ENCODE measurements at regions not wholly inside any gene's neighbourhood (a gene's known extent, or its start where the extent isn't known, plus 50 kb on each side); places are given as distances from the start of the nearest gene placed in this dataset.

- H3K9me3 Mint-ChIP-seq (ENCODE audit: unreplicated experiment) = no peaks in the 10 kb centered on the region
- no peak overlapping the region for H3K4me3 Mint-ChIP-seq (ENCODE audit: unreplicated experiment)
- TF ChIP-seq CTCF (IDR thresholded peaks at IDR 0.05) = no peak
- peaks cover 8% of the 10 kb centered on the region for H3K27me3 Mint-ChIP-seq (ENCODE audit: unreplicated experiment)
- no peaks in the 10 kb centered on the region for H3K4me1 Mint-ChIP-seq (ENCODE audit: unreplicated experiment)
- no peaks in the 10 kb centered on the region for H3K36me3 Mint-ChIP-seq (ENCODE audit: unreplicated experiment)
- no peak for DNase-seq (ENCODE audit: extremely low spot score, unreplicated experiment)
- no peak overlapping the region for H3K27ac Mint-ChIP-seq (ENCODE audit: unreplicated experiment)
Observed at GRCh38 chr5:2177244-2177643, 294.5 kb upstream of the IRX4 start.

DNA sequence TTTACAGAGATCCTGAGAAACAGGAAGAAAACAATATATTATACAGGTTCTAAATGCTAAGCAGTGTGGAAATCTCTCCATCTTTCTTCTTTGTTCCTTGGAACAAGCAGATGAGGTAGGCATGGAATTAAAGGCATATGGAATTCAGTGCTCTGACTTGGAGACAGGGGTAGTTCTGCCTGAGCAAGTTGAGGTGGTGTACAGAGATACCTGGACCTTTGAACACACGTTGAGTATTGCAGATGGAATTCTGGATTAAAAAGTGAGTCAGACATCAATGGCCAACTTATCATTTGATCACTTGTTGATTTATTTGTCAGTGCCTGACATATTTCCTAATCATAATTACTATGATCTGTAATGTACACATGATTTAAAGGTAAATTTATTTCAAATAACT is 293.9 kb upstream of the IRX4 start:
- DNase-seq (ENCODE audit: extremely low spot score, unreplicated experiment) = no peak

DNA sequence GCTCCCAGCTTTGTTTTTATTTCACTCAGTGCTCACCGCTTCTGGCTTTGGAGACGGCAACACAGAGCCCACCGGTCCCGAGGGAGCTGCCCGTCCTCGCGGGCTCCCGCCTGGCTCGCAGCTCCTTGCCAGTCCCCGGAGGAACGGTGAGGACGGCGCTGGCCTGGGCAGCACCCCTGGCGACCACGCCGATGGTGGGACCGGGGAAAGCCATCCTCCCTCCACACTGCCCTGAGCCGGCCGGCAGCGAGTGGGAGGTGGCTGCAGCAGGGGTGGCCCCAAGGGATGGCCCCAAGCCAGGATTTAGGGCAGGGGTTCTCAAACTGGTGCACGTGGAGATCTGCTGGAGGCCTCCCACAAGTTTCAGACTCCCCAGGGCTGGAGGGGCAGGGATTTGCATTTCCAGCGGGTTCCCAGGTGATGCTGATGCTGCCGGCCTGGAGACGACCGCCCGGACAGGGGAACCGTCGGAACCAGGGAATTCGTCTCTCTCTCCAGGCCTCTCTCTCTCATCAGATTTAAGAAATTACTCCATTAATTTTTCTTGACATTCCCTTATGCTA is 293.2 kb upstream of the IRX4 start:
- H3K9me3 Mint-ChIP-seq (ENCODE audit: unreplicated experiment) = no peaks in the 10 kb centered on the region
- H3K27ac Mint-ChIP-seq (ENCODE audit: unreplicated experiment) = no peak overlapping the region
- H3K36me3 Mint-ChIP-seq (ENCODE audit: unreplicated experiment) = no peaks in the 10 kb centered on the region
- TF ChIP-seq CTCF (IDR thresholded peaks at IDR 0.05) = no peak
- DNase-seq (ENCODE audit: extremely low spot score, unreplicated experiment) = no peak
- no peak overlapping the region for H3K4me3 Mint-ChIP-seq (ENCODE audit: unreplicated experiment)
- peaks cover 10% of the 10 kb centered on the region for H3K27me3 Mint-ChIP-seq (ENCODE audit: unreplicated experiment)
- no peaks in the 10 kb centered on the region for H3K4me1 Mint-ChIP-seq (ENCODE audit: unreplicated experiment)

More for the DNA sequence above, 293.9 kb upstream of the IRX4 start:
- H3K27ac Mint-ChIP-seq (ENCODE audit: unreplicated experiment) = no peak overlapping the region
- no peaks in the 10 kb centered on the region for H3K4me1 Mint-ChIP-seq (ENCODE audit: unreplicated experiment)
- H3K4me3 Mint-ChIP-seq (ENCODE audit: unreplicated experiment) = no peak overlapping the region
- peaks cover 8% of the 10 kb centered on the region for H3K27me3 Mint-ChIP-seq (ENCODE audit: unreplicated experiment)
- no peaks in the 10 kb centered on the region for H3K36me3 Mint-ChIP-seq (ENCODE audit: unreplicated experiment)
- TF ChIP-seq CTCF (IDR thresholded peaks at IDR 0.05) = no peak
- no peaks in the 10 kb centered on the region for H3K9me3 Mint-ChIP-seq (ENCODE audit: unreplicated experiment)

DNA sequence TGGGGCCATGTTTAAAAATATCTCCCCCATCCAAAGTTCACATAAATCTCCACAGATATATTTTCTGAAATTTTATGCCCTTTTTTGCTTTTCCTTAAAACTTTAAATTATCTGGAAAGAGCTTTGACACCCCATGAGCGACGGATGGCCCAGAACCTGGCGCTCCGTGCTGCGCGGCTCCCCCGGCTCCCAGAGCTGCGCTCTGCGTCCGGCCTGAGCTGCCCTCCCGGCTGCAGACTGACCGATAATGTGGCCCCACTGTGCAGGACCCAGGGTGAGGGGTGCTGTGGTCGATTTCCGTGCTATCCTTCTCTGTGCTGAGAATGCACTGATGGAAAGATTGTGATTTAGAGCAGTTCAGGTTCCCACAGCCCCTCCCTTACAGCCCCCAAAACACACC is 292.3 kb upstream of the IRX4 start:
- no peaks in the 10 kb centered on the region for H3K4me1 Mint-ChIP-seq (ENCODE audit: unreplicated experiment)
- H3K4me3 Mint-ChIP-seq (ENCODE audit: unreplicated experiment) = no peak overlapping the region
- H3K9me3 Mint-ChIP-seq (ENCODE audit: unreplicated experiment) = no peaks in the 10 kb centered on the region

GRCh38 chr5:2174538-2174937 is 291.8 kb upstream of the IRX4 start:
- no peak overlapping the region for H3K4me3 Mint-ChIP-seq (ENCODE audit: unreplicated experiment)
- no peaks in the 10 kb centered on the region for H3K36me3 Mint-ChIP-seq (ENCODE audit: unreplicated experiment)
- no peaks in the 10 kb centered on the region for H3K9me3 Mint-ChIP-seq (ENCODE audit: unreplicated experiment)
- TF ChIP-seq CTCF (IDR thresholded peaks at IDR 0.05) = no peak
- H3K4me1 Mint-ChIP-seq (ENCODE audit: unreplicated experiment) = no peaks in the 10 kb centered on the region
- DNase-seq (ENCODE audit: extremely low spot score, unreplicated experiment) = no peak
- peaks cover 10% of the 10 kb centered on the region for H3K27me3 Mint-ChIP-seq (ENCODE audit: unreplicated experiment)
- H3K27ac Mint-ChIP-seq (ENCODE audit: unreplicated experiment) = no peak overlapping the region

More for the DNA sequence above, 292.3 kb upstream of the IRX4 start:
- no peaks in the 10 kb centered on the region for H3K36me3 Mint-ChIP-seq (ENCODE audit: unreplicated experiment)
- H3K27me3 Mint-ChIP-seq (ENCODE audit: unreplicated experiment) = peaks cover 10% of the 10 kb centered on the region
- DNase-seq (ENCODE audit: extremely low spot score, unreplicated experiment) = no peak
- no peak for TF ChIP-seq CTCF (IDR thresholded peaks at IDR 0.05)
- no peak overlapping the region for H3K27ac Mint-ChIP-seq (ENCODE audit: unreplicated experiment)
